H9 (cell line): ENCODE measurements at regions not wholly inside any gene's neighbourhood (a gene's known extent, or its start where the extent isn't known, plus 50 kb on each side); places are given as distances from the start of the nearest gene placed in this dataset.
A peak's percentile ranks its signal among the peaks of the same experiment; 100 is the strongest.

Experiments
- DNase-seq: peaks from one replicate; pipeline ENCODE4 v3.0.0-alpha.2; 2017
- H2AFZ ChIP-seq: one replicate; pipeline ENCODE4 v1.6.1; 2013; ENCODE audit warnings: mild to moderate bottlenecking, low read length, control low read depth, moderate library complexity
- H2AK5ac ChIP-seq: 2 replicates; pipeline ENCODE4 v1.6.1; 2013; ENCODE audit warnings: low read length, control low read depth, mixed read lengths; ENCODE audit not compliant: insufficient read length
- H2BK120ac ChIP-seq: one replicate; pipeline ENCODE4 v1.6.1; 2013; ENCODE audit warnings: low read depth, mild to moderate bottlenecking, low read length, control low read depth, inconsistent platforms; ENCODE audit not compliant: poor library complexity, severe bottlenecking
- H2BK12ac ChIP-seq: 2 replicates; pipeline ENCODE4 v1.6.1; 2013; ENCODE audit warnings: low read length, control low read depth, mixed read lengths, low read depth; ENCODE audit not compliant: insufficient read length
- H2BK15ac ChIP-seq: 2 replicates; pipeline ENCODE4 v1.6.1; 2013; ENCODE audit warnings: low read depth, low read length, control low read depth
- H2BK20ac ChIP-seq: one replicate; pipeline ENCODE4 v1.6.1; 2013; ENCODE audit warnings: low read depth, mild to moderate bottlenecking, low read length, control low read depth, inconsistent platforms; ENCODE audit not compliant: poor library complexity, severe bottlenecking
- H2BK5ac ChIP-seq: 2 replicates; pipeline ENCODE4 v1.6.1; 2013; ENCODE audit warnings: low read length, control low read depth, mixed read lengths; ENCODE audit not compliant: insufficient read length
- H3K14ac ChIP-seq: 2 replicates; pipeline ENCODE4 v1.6.1; 2013; ENCODE audit warnings: low read length, control low read depth; ENCODE audit not compliant: insufficient read depth
- H3K18ac ChIP-seq: 2 replicates; pipeline ENCODE4 v1.6.1; 2013; ENCODE audit warnings: low read depth, mild to moderate bottlenecking, mixed read lengths, low read length, control low read depth; ENCODE audit not compliant: insufficient read length
- H3K23ac ChIP-seq: 2 replicates; pipeline ENCODE4 v1.6.1; 2013; ENCODE audit warnings: low read length, control low read depth, mixed read lengths, low read depth; ENCODE audit not compliant: insufficient read length
- H3K23me2 ChIP-seq: 2 replicates; pipeline ENCODE4 v1.6.1; 2013; ENCODE audit warnings: low read depth, mild to moderate bottlenecking, mixed read lengths, low read length, control low read depth; ENCODE audit not compliant: insufficient read length, poor library complexity, severe bottlenecking
- H3K27ac ChIP-seq: 2 replicates; pipeline ENCODE4 v1.5.1; 2013; ENCODE audit warnings: low read length, control low read depth, mixed read lengths, low read depth; ENCODE audit not compliant: insufficient read length
- H3K27me3 ChIP-seq: 2 replicates; pipeline ENCODE4 v1.6.1; 2013; ENCODE audit warnings: low read length, control low read depth, inconsistent platforms; ENCODE audit not compliant: insufficient read depth
- H3K4ac ChIP-seq: 2 replicates; pipeline ENCODE4 v1.6.1; 2013; ENCODE audit warnings: low read depth, mild to moderate bottlenecking, control low read depth, inconsistent platforms, low read length, moderate library complexity
- H3K4me1 ChIP-seq: 2 replicates; pipeline ENCODE4 v1.6.1; 2013; ENCODE audit warnings: low read length, control low read depth, inconsistent platforms; ENCODE audit not compliant: insufficient read depth
- H3K4me2 ChIP-seq: 2 replicates; pipeline ENCODE4 v1.6.1; 2013; ENCODE audit warnings: low read length, control low read depth, mixed read lengths; ENCODE audit not compliant: insufficient read length, insufficient read depth
- H3K56ac ChIP-seq: 2 replicates; pipeline ENCODE4 v1.6.1; 2013; ENCODE audit warnings: low read depth, mild to moderate bottlenecking, mixed read lengths, low read length, control low read depth; ENCODE audit not compliant: insufficient read length
- H3K79me1 ChIP-seq: 2 replicates; pipeline ENCODE4 v1.6.1; 2013; ENCODE audit warnings: low read depth, mild to moderate bottlenecking, moderate library complexity, low read length, control low read depth, inconsistent platforms; ENCODE audit not compliant: insufficient read depth, poor library complexity, severe bottlenecking
- H3K79me2 ChIP-seq: 2 replicates; pipeline ENCODE4 v1.6.1; 2013; ENCODE audit warnings: low read length, control low read depth, inconsistent platforms; ENCODE audit not compliant: insufficient read depth
- H3K9ac ChIP-seq: 2 replicates; pipeline ENCODE4 v1.6.1; 2013; ENCODE audit warnings: low read length, control low read depth, mixed read lengths; ENCODE audit not compliant: insufficient read length; ENCODE audit errors: extremely low read depth
- H3K9me3 ChIP-seq: one replicate; pipeline ENCODE4 v1.6.1; 2013; ENCODE audit warnings: low read depth, low read length, inconsistent platforms; ENCODE audit not compliant: control insufficient read depth
- H3T11ph ChIP-seq: one replicate; pipeline ENCODE4 v1.6.1; 2013; ENCODE audit warnings: mild to moderate bottlenecking, low read length, control low read depth, inconsistent platforms
- H4K20me1 ChIP-seq: one replicate; pipeline ENCODE4 v1.6.1; 2013; ENCODE audit not compliant: control insufficient read depth, insufficient read length, insufficient read depth
- H4K5ac ChIP-seq: 2 replicates; pipeline ENCODE4 v1.6.1; 2013; ENCODE audit warnings: low read depth, mild to moderate bottlenecking, mixed read lengths, low read length, control low read depth; ENCODE audit not compliant: insufficient read length
- H4K8ac ChIP-seq: replicated peaks from 2 replicates; pipeline ENCODE4 v1.6.1; 2013; ENCODE audit warnings: low read length, control low read depth, mixed read lengths, low read depth; ENCODE audit not compliant: insufficient read length
- H4K91ac ChIP-seq: 2 replicates; pipeline ENCODE4 v1.6.1; 2013; ENCODE audit warnings: low read depth, mild to moderate bottlenecking, moderate library complexity, mixed read lengths, low read length, control low read depth; ENCODE audit not compliant: insufficient read length
- H3K27ac Mint-ChIP-seq, 3 experiments: 2 replicates in 2 of 3; 3 replicates in 1 of 3; pipeline ENCODE4 v1.8.0; 2020 to 2021; ENCODE audit warnings: mixed read lengths in 3 of 3, mild to moderate bottlenecking in 1 of 3, moderate library complexity in 1 of 3
- H3K27me3 Mint-ChIP-seq: 2 replicates; pipeline ENCODE4 v1.8.0; 2021; ENCODE audit warnings: low read depth, mild to moderate bottlenecking, moderate library complexity, mixed read lengths
- H3K36me3 Mint-ChIP-seq, 3 experiments: 2 replicates in 2 of 3; 3 replicates in 1 of 3; pipeline ENCODE4 v1.8.0; 2020 to 2021; ENCODE audit warnings: low read depth in 3 of 3, mixed read lengths in 3 of 3; ENCODE audit not compliant: insufficient read depth in 1 of 3
- H3K4me1 Mint-ChIP-seq, 2 experiments: 2 replicates each; pipeline ENCODE4 v1.8.0; 2020; ENCODE audit warnings: mixed read lengths in 2 of 2
- H3K4me3 Mint-ChIP-seq, 2 experiments: 2 replicates in 1 of 2; 3 replicates in 1 of 2; pipeline ENCODE4 v1.8.0; 2020 to 2021; ENCODE audit warnings: mild to moderate bottlenecking in 2 of 2, mixed read lengths in 2 of 2, moderate library complexity in 1 of 2
- H3K9me3 Mint-ChIP-seq, 2 experiments: 2 replicates in 1 of 2; 3 replicates in 1 of 2; pipeline ENCODE4 v1.8.0; 2020; ENCODE audit warnings: mild to moderate bottlenecking in 2 of 2, mixed read lengths in 2 of 2, moderate library complexity in 1 of 2
- CTCF ChIP-seq: fragments of 200-600 bp; sonication (generic); conservative IDR thresholded peaks from 3 replicates; pipeline ENCODE4 v1.8.0; 2021; ENCODE audit warnings: antibody characterized with exemption, mild to moderate bottlenecking
- WGBS: extraction: QIAGEN DNeasy Blood & Tissue Kit; methylation state at CpG from one replicate; pipeline ENCODE4 v1.1.7; 2013; ENCODE audit warnings: missing lambda C conversion rate, low lambda C conversion rate, mixed read lengths; ENCODE audit not compliant: insufficient read length; ENCODE audit errors: extremely low coverage; 5-methylcytosine and 5-hydroxymethylcytosine counted together

DNA sequence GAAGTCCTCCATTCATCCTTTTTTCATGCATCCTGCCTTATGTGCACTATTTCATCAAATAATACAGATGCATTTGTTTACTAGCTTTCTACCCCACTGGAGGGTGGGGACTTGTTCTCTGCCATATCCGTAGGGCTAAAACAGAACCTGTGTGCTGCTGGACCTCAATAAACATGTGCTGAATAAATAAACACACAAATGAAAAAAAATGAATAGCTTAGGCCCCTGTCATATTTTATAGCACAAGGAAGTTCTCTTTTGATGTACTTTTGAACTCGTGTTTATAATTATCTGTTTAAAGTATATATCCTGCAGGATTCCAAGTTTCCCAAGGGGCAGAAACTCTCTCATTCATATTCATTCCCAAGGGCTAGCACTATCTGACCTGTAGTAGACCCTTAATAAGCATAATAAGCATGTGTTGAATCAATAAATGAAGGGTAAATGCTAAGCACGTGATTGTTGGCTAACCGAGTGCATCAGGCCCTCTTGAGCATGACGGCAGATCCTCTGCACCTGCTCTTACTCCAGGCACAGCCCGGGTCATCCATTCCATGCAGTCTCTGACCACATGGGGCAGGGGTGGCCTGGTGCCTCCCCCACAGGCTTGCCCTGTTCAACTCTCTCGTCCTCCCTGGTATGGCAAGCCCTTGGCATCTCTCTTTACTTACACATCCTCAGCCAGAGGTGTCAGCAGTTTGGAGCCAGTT is 474.1 kb upstream of the ZMIZ1 start:
- H3K79me1 ChIP-seq, result no peaks in the 10 kb centered on the region
- peaks cover 9% of the 10 kb centered on the region; the same call in 1 of the 2 replicates for H3K27me3 Mint-ChIP-seq
- H2AFZ ChIP-seq, result no peak overlapping the region
- no peak overlapping the region for H3K4me2 ChIP-seq
- no peak overlapping the region for H2BK15ac ChIP-seq
- H2BK5ac ChIP-seq, result no peak overlapping the region
- no peaks in the 10 kb centered on the region; a peak in 1 of 5 replicates for H3K9me3 Mint-ChIP-seq
- no peaks in the 10 kb centered on the region for H3K4me1 ChIP-seq
- H3T11ph ChIP-seq, result no peak overlapping the region
- H3K27ac Mint-ChIP-seq, result no peak overlapping the region
- H3K56ac ChIP-seq, result no peak overlapping the region
- H3K27ac ChIP-seq, result no peak overlapping the region
- no peaks in the 10 kb centered on the region for H3K4me1 Mint-ChIP-seq
- no peak overlapping the region for H2BK20ac ChIP-seq
- no peak overlapping the region for H3K9ac ChIP-seq
- no peak overlapping the region for H3K14ac ChIP-seq
- H2BK12ac ChIP-seq, result no peak overlapping the region
- no CpG with 5 or more reads among the region's 7 CpGs for WGBS
- no peak overlapping the region for H4K5ac ChIP-seq
- no peaks in the 10 kb centered on the region for H4K20me1 ChIP-seq
- H3K9me3 ChIP-seq, result no peaks in the 10 kb centered on the region
- no peak overlapping the region for H3K23ac ChIP-seq
- H4K91ac ChIP-seq, result no peak overlapping the region
- no peak for TF ChIP-seq CTCF
- no peak overlapping the region for H3K4ac ChIP-seq
- H3K36me3 Mint-ChIP-seq, result no peaks in the 10 kb centered on the region; a peak in 1 of 7 replicates
- no peak overlapping the region for H2BK120ac ChIP-seq
- no peaks in the 10 kb centered on the region for H3K23me2 ChIP-seq
- no peaks in the 10 kb centered on the region for H3K79me2 ChIP-seq
- no peak overlapping the region for H3K4me3 Mint-ChIP-seq
- no peaks in the 10 kb centered on the region for H3K27me3 ChIP-seq
- H3K18ac ChIP-seq, result no peak overlapping the region
- DNase-seq, result peak; percentile 12
- no peak overlapping the region for H2AK5ac ChIP-seq
- no peak overlapping the region for H4K8ac ChIP-seq
